ENCODE measurements at regions not wholly inside any gene's neighbourhood (a gene's known extent, or its start where the extent isn't known, plus 50 kb on each side); places are given as distances from the start of the nearest gene placed in this dataset.

DNA sequence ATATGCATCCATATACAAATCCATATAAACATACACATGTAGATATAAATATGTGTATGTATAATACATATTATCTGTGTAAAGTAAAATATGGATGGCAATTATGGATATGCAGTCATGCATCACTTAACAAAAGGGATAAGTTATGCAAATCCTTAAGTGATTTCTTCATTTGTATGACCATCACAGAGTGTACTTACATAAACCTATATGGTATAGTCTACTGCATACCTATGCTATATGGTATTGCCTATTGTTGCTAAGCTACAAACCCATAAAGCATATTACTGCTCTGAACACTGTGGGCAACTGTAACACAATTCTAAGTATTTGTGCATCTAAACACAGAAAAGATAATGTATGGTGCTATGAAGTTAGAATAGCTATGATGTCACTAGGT lies 227.2 kb downstream of the SLC6A15 start:
- TF ChIP-seq POLR2AphosphoS5 (IDR thresholded peaks at IDR 0.05; ENCODE audit: low read depth, low read length) (no peak), TAF1 (IDR thresholded peaks at IDR 0.05; ENCODE audit: borderline replicate concordance, insufficient read depth, low read length) (no peak), SIN3A (IDR thresholded peaks at IDR 0.05; ENCODE audit: borderline replicate concordance, insufficient read depth, low read length) (no peak), FOXP2 (optimal IDR thresholded peaks at IDR 0.05; ENCODE audit: borderline replicate concordance, extremely low read depth, extremely low read length, insufficient read depth) (no peak)
- TF ChIP-seq, protein P1, sequence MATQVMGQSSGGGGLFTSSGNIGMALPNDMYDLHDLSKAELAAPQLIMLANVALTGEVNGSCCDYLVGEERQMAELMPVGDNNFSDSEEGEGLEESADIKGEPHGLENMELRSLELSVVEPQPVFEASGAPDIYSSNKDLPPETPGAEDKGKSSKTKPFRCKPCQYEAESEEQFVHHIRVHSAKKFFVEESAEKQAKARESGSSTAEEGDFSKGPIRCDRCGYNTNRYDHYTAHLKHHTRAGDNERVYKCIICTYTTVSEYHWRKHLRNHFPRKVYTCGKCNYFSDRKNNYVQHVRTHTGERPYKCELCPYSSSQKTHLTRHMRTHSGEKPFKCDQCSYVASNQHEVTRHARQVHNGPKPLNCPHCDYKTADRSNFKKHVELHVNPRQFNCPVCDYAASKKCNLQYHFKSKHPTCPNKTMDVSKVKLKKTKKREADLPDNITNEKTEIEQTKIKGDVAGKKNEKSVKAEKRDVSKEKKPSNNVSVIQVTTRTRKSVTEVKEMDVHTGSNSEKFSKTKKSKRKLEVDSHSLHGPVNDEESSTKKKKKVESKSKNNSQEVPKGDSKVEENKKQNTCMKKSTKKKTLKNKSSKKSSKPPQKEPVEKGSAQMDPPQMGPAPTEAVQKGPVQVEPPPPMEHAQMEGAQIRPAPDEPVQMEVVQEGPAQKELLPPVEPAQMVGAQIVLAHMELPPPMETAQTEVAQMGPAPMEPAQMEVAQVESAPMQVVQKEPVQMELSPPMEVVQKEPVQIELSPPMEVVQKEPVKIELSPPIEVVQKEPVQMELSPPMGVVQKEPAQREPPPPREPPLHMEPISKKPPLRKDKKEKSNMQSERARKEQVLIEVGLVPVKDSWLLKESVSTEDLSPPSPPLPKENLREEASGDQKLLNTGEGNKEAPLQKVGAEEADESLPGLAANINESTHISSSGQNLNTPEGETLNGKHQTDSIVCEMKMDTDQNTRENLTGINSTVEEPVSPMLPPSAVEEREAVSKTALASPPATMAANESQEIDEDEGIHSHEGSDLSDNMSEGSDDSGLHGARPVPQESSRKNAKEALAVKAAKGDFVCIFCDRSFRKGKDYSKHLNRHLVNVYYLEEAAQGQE (IDR thresholded peaks at IDR 0.05; ENCODE audit: insufficient read depth in 1 of 2, low read depth in 2 of 2, low read length in 2 of 2): no peak

All from PFSK-1 (cell line).